KBM-7 (cell line): ENCODE measurements at regions not wholly inside any gene's neighbourhood (a gene's known extent, or its start where the extent isn't known, plus 50 kb on each side); places are given as distances from the start of the nearest gene placed in this dataset.
"Not testable (repeated sequence)": the region's sequence is repeated elsewhere in the genome, so short reads cannot be mapped to it uniquely, and the experiment has no call there.

ENCODE experiments used
- DNase-seq: peaks from one replicate; pipeline ENCODE4 v3.0.0-alpha.2; 2015
- in situ Hi-C: fragments of 300-500 bp; cut with MboI; formaldehyde crosslinking; loops from 2 replicates; pipeline ENCODE4 v1.14.3; 2020; ENCODE audit warnings: low sequenced_read_pairs, low pct_unique_long_range_greater_than_20kb, mixed read lengths

- in situ Hi-C loops: no loop called here
- no peak for DNase-seq
Measured at GRCh38 chr7:73918926-73919693, 58.2 kb downstream of the TMEM270 start.

GRCh38 chr7:73919694-73920375 is 58.9 kb downstream of the TMEM270 start:
- in situ Hi-C loops: no loop called here
- no peak for DNase-seq

GRCh38 chr7:73920406-73921134 is 59.6 kb downstream of the TMEM270 start:
- no peak for DNase-seq
- in situ Hi-C loops: no loop called here

GRCh38 chr7:73921623-73922528 is 60.9 kb downstream of the TMEM270 start:
- DNase-seq: no peak
- in situ Hi-C loops: no loop called here

GRCh38 chr7:73928644-73929043 is 67.7 kb downstream of the TMEM270 start:
- DNase-seq, in situ Hi-C loops: not testable (repeated sequence)

GRCh38 chr7:73931502-73931901 is 70.5 kb downstream of the TMEM270 start:
- no peak for DNase-seq
- in situ Hi-C loops: no loop called here

- DNase-seq: no peak
- in situ Hi-C loops: no loop called here
Measured at GRCh38 chr7:73932364-73932763, 71.4 kb downstream of the TMEM270 start.

- DNase-seq: no peak
- in situ Hi-C loops: no loop called here
Measured at GRCh38 chr7:73933091-73933490, 72.1 kb downstream of the TMEM270 start.

GRCh38 chr7:73936967-73937366 is 76.0 kb downstream of the TMEM270 start:
- in situ Hi-C loops: no loop called here
- no peak for DNase-seq

GRCh38 chr7:73937650-73938049 is 76.7 kb downstream of the TMEM270 start:
- in situ Hi-C loops, DNase-seq: not testable (repeated sequence)

GRCh38 chr7:73939528-73939927 is 78.6 kb downstream of the TMEM270 start:
- in situ Hi-C loops: no loop called here
- DNase-seq: no peak

GRCh38 chr7:73940701-73941238 is 79.8 kb downstream of the TMEM270 start:
- in situ Hi-C loops: no loop called here
- no peak for DNase-seq

- in situ Hi-C loops: no loop called here
Measured at GRCh38 chr7:73941836-73942551, 81.0 kb downstream of the TMEM270 start.

GRCh38 chr7:73945022-73945421 is 83.0 kb upstream of the ELN start:
- in situ Hi-C loops: no loop called here
- no peak for DNase-seq

More at GRCh38 chr7:73941836-73942551, 81.0 kb downstream of the TMEM270 start:
- DNase-seq: no peak

- no peak for DNase-seq
- in situ Hi-C loops: no loop called here
Measured at GRCh38 chr7:73948287-73948686, 79.7 kb upstream of the ELN start.

- in situ Hi-C loops: no loop called here
Measured at GRCh38 chr7:73952266-73952665, 75.7 kb upstream of the ELN start.

GRCh38 chr7:73954181-73954580 is 73.8 kb upstream of the ELN start:
- in situ Hi-C loops: no loop called here

More at GRCh38 chr7:73952266-73952665, 75.7 kb upstream of the ELN start:
- no peak for DNase-seq

GRCh38 chr7:73954861-73955260 is 73.1 kb upstream of the ELN start:
- no peak for DNase-seq
- in situ Hi-C loops: no loop called here

More at GRCh38 chr7:73954181-73954580, 73.8 kb upstream of the ELN start:
- DNase-seq: no peak
